ENCODE measurements at regions not wholly inside any gene's neighbourhood (a gene's known extent, or its start where the extent isn't known, plus 50 kb on each side); places are given as distances from the start of the nearest gene placed in this dataset.

DNA sequence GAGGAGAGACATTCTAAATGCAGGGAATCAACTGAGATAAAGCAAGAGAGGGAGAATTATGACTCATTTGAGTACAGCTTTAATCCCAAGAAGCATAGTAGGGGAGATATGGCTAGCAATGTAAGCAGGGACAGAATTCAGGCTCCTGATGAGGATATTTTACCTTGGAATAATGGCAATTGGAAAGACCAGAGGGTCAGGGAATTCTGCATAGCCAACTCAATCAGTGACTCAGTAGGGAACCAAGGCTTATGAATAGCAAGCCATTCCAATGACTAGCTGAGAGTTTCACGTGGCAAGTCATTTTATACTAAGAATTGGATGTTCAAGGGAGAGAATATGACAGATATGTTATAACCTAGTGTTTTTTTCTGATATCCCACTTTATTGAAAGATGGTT, 563.8 kb upstream of the NETO1 start:
- H3K4me2 ChIP-seq (ENCODE audit: insufficient read depth, insufficient read length, low read length): no peak overlapping the region
- TF ChIP-seq, protein P1, sequence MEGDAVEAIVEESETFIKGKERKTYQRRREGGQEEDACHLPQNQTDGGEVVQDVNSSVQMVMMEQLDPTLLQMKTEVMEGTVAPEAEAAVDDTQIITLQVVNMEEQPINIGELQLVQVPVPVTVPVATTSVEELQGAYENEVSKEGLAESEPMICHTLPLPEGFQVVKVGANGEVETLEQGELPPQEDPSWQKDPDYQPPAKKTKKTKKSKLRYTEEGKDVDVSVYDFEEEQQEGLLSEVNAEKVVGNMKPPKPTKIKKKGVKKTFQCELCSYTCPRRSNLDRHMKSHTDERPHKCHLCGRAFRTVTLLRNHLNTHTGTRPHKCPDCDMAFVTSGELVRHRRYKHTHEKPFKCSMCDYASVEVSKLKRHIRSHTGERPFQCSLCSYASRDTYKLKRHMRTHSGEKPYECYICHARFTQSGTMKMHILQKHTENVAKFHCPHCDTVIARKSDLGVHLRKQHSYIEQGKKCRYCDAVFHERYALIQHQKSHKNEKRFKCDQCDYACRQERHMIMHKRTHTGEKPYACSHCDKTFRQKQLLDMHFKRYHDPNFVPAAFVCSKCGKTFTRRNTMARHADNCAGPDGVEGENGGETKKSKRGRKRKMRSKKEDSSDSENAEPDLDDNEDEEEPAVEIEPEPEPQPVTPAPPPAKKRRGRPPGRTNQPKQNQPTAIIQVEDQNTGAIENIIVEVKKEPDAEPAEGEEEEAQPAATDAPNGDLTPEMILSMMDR (conservative IDR thresholded peaks at IDR 0.05): no peak
- no peak overlapping the region for H3K14ac ChIP-seq (ENCODE audit: insufficient read depth, low read length)
- Mint-ChIP-seq H3K4me3 (no peak overlapping the region), H3K36me3 (ENCODE audit: insufficient read depth in 1 of 3, low read depth in 3 of 3) (peaks cover 0 to 7% (median 0%) of the 10 kb centered on the region in 3 experiments; a peak in 2 of 7 replicates), H3K9me3 (peaks cover 4 to 9% of the 10 kb centered on the region in 2 experiments; a peak in 4 of 5 replicates), H3K27me3 (ENCODE audit: low read depth) (no peaks in the 10 kb centered on the region), H3K27ac (peak overlapping the region in 2 of 3 experiments; percentile 0 to 21; a peak in 3 of 7 replicates), H3K4me1 (peaks cover 16 to 18% of the 10 kb centered on the region in 2 experiments)
- H3K79me2 ChIP-seq (ENCODE audit: insufficient read depth, low read length): no peaks in the 10 kb centered on the region
- no peak overlapping the region for H2BK120ac ChIP-seq (ENCODE audit: low read depth, low read length, poor library complexity, severe bottlenecking)
- no peak overlapping the region for H3T11ph ChIP-seq (ENCODE audit: low read length)
- no peak overlapping the region for H3K18ac ChIP-seq (ENCODE audit: insufficient read length, low read depth, low read length)
- H2BK15ac ChIP-seq (ENCODE audit: low read depth, low read length): no peak overlapping the region
- no peak overlapping the region for H3K56ac ChIP-seq (ENCODE audit: insufficient read length, low read depth, low read length)
- no peak overlapping the region for H3K9ac ChIP-seq (ENCODE audit: extremely low read depth, insufficient read length, low read length)
- H4K8ac ChIP-seq (replicated peaks; ENCODE audit: insufficient read length, low read depth, low read length): no peak overlapping the region
- H2BK5ac ChIP-seq (ENCODE audit: insufficient read length, low read length): no peak overlapping the region
- no peak overlapping the region for H3K4ac ChIP-seq (ENCODE audit: low read depth, low read length)
- no peaks in the 10 kb centered on the region for H3K9me3 ChIP-seq (ENCODE audit: control insufficient read depth, low read depth, low read length)
- no peaks in the 10 kb centered on the region for H4K20me1 ChIP-seq (ENCODE audit: control insufficient read depth, insufficient read depth, insufficient read length)
- no peaks in the 10 kb centered on the region for H3K79me1 ChIP-seq (ENCODE audit: insufficient read depth, low read depth, low read length, poor library complexity, severe bottlenecking)
- H3K27me3 ChIP-seq (ENCODE audit: insufficient read depth, low read length): no peaks in the 10 kb centered on the region
- H2BK12ac ChIP-seq (ENCODE audit: insufficient read length, low read depth, low read length): no peak overlapping the region
- no peak overlapping the region for H2AK5ac ChIP-seq (ENCODE audit: insufficient read length, low read length)
- no peak overlapping the region for H3K27ac ChIP-seq (ENCODE audit: insufficient read length, low read depth, low read length)
- H2BK20ac ChIP-seq (ENCODE audit: low read depth, low read length, poor library complexity, severe bottlenecking): no peak overlapping the region
- H3K23me2 ChIP-seq (ENCODE audit: insufficient read length, low read depth, low read length, poor library complexity, severe bottlenecking): no peaks in the 10 kb centered on the region
- H2AFZ ChIP-seq (ENCODE audit: low read length): no peak overlapping the region
- DNase-seq: peak; percentile 36
- H3K4me1 ChIP-seq (ENCODE audit: insufficient read depth, low read length): peaks cover 3% of the 10 kb centered on the region; the same call in 1 of the 2 replicates
- H3K23ac ChIP-seq (ENCODE audit: insufficient read length, low read depth, low read length): no peak overlapping the region
- WGBS (ENCODE audit: extremely low coverage, insufficient read length, low lambda C conversion rate): no CpG with 5 or more reads among the region's 1 CpG
- no peak overlapping the region for H4K5ac ChIP-seq (ENCODE audit: insufficient read length, low read depth, low read length)
- H4K91ac ChIP-seq (ENCODE audit: insufficient read length, low read depth, low read length): no peak overlapping the region

All from H9 (cell line).